HG03159 (cell line): ENCODE measurements at regions not wholly inside any gene's neighbourhood (a gene's known extent, or its start where the extent isn't known, plus 50 kb on each side); places are given as distances from the start of the nearest gene placed in this dataset.

ENCODE experiments used
- ATAC-seq: cut with Tn5 transposase; IDR thresholded peaks from one replicate; pipeline ENCODE4 v1.9.1; 2021; ENCODE audit warnings: mild to moderate bottlenecking, moderate library complexity; ENCODE audit not compliant: unreplicated experiment

DNA sequence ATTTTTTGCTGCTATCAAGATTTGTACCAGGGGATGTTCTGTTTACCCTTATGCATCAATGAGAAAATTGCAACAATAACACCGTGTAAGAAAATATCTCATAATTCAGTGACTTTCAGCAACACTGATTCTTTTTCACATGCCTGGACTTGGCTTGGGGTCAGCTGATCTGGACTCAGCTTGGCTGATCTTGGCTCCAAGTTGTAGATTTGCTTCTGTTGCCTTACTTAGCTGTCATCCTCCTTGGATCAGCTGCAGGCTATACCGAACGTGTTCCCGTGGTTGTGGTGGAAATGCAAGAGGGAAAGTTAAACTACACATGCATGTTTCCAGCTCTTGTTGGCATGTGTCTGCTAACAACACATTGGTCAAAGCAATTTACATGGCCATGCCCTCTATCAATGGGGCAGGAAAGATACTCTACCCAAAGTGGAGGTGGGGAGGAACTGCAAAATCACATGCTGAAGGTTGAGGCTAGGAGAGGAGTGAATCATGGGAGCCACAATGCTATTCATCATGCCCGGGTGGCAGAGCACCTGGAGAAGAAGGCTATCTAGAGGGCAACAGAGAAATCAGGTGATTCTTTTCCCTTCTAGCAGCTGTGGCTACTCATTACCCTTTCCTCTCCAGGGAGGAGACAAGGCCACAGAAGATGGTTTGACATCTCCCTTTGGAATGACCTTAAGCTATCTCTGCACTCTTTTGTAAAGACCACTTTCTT, 1276.3 kb upstream of the AUTS2 start:
- ATAC-seq, result no peak

GRCh38 chr7:68324621-68325020, 1273.7 kb upstream of the AUTS2 start:
- ATAC-seq, result no peak

GRCh38 chr7:68334216-68334615, 1264.1 kb upstream of the AUTS2 start:
- ATAC-seq, result no peak

DNA sequence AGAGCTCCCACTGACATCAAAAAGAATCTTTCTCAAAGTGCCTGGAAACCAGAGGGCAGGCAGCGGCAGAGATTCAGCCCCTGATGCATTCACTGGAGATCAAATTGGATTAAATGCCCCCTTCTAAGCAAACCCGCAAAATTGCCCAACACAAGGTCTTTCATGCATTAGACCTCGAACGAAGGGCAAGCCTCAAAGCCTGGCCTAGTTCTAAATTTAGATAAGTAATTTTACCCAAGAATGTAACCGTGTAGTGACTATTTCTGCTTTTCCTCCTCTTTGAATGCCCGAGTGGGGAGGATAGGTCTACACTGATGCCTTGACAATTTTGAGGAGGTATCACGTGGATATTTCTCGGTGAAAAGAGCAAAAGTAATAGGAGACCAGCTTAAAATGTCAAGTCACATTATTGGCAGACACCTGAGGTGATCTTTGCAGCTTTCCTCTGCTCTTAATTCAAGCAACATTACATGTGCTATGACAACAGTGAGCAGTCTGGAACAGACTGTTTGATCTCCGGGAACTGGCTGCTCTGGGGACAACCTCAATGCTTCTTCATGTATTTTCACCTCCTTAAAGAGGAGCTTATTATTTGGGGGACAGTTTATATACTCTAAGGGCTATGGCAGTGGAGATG, 1263.5 kb upstream of the AUTS2 start:
- ATAC-seq, result no peak

- no peak for ATAC-seq
These were observed 1261.7 kb upstream of the AUTS2 start for GRCh38 chr7:68336594-68336993.

DNA sequence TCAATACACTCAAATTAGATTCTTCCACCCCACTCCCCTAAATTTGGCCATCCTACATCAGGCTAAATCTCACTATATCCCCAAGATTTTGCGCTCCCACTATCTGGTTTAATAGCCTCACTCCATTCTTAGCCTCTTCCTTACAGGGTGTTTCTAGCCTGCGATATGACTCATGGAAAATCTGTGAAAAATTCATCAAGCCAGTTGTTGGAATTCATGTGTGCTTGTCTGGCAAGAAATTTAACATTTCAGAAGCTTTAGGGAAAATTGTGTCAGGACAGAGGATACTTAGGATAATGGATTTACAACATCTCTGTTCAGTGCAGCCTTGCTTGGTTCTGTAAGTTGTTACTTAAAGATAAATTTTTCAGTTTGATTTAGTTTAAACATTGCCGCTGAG, 1249.9 kb upstream of the AUTS2 start:
- ATAC-seq, result no peak

- ATAC-seq, result no peak
These were observed 1235.3 kb upstream of the AUTS2 start for GRCh38 chr7:68362745-68363518.

GRCh38 chr7:68364886-68365625, 1233.2 kb upstream of the AUTS2 start:
- no peak for ATAC-seq

DNA sequence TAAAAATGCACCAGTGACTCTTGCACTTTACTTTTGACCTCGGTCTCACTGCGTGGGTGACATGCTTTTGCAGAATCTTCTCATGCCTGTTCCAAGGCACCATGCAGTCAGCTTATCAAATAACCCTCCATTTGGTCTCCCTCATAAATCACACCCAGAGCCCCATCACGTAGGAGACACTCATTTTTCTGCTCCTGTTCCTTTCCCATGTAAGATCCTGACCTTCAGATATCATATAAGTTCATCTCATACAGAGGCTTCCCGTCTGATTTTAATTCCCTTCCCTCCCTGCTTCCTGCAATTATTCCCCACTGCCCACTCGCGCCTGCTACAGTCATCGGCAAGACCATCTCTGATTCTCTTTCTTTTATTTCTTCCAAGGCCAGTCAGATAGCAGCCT, 1226.3 kb upstream of the AUTS2 start:
- ATAC-seq, result no peak

DNA sequence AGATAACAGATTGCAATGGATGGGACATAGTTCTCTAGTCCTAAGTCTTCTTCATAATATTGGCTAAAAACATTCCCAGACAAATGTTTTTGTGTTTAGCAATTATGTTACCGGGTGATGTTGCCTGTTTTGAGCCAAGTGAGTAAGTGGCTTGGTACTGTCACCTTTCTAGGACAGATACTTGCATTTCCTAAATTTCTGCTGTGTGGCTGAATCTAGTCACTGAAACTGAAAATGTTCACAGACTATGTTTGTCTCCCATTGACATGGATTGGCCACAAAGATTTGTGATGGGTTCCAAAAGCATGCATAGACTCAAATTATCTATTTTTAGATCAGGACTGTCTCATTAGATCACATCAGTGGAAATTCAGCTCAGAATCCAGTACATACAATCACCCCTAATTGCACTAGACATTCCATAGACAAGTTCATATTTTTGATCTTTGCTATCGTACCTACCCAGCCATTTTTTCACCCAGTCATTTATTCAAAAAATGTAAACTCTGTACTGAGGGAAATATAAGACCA, 1222.1 kb upstream of the AUTS2 start:
- ATAC-seq, result no peak

GRCh38 chr7:68381731-68382130, 1216.5 kb upstream of the AUTS2 start:
- no peak for ATAC-seq

DNA sequence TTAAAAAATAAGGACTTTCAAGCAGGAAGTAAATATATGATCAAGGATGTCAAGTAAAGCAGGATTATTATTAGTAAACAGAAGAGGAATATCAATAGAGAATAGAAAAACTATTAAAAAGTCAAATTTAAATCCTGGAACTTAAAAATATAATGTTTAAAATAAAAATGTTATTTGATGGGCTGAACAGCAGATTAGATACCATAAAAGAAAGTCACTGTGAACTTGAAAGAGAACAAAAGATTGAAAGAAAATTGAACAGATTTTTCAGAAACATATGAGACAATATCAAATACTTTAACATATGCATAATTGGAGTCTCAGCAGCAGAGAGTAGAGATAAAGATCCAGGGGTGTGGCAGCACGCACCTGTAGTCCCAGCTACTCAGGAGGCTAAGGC, 1213.7 kb upstream of the AUTS2 start:
- ATAC-seq, result no peak

GRCh38 chr7:68393051-68393450, 1205.2 kb upstream of the AUTS2 start:
- no peak for ATAC-seq

- ATAC-seq, result no peak
These were observed 1204.1 kb upstream of the AUTS2 start for GRCh38 chr7:68394131-68394530.

- ATAC-seq, result no peak
These were observed 1198.2 kb upstream of the AUTS2 start for GRCh38 chr7:68399991-68400590.

DNA sequence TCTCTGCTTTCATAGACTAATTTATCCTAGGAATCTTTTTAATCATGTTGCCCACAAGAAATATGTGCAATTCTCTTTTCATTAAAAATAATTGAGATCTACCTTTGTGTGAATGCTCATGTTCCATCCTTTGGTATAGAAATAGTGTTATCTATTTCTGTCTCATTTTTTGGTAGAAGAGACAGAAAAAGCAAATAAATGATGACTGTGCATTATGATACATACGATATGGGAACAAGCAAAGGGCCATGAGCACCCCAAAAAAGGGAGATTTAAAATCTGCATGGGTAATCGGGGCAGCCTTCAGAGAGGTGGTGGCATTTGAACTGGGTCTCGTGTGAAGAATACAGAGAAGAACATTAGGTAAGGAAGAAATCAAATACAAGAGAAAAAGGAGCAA, 1197.5 kb upstream of the AUTS2 start:
- no peak for ATAC-seq

- no peak for ATAC-seq
These were observed 1197.0 kb upstream of the AUTS2 start for GRCh38 chr7:68401313-68401712.

GRCh38 chr7:68406480-68406879, 1191.8 kb upstream of the AUTS2 start:
- ATAC-seq, result no peak

GRCh38 chr7:68407460-68407859, 1190.8 kb upstream of the AUTS2 start:
- no peak for ATAC-seq

DNA sequence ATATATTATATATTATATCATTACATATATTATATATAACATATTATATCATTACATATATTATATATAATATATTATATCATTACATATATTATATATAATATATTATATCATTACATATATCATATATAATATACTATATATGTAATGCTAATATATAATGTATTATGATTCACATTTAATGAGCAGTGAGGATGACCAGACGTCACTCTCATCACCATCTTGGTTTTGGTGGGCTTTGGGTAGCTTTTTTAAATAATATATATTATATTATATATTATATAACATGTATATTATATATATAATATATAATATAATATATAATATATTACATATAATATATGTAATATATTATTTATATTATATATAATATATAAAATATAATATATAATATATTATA, 1189.4 kb upstream of the AUTS2 start:
- no peak for ATAC-seq

- ATAC-seq, result no peak
These were observed 1188.4 kb upstream of the AUTS2 start for GRCh38 chr7:68409851-68410250.
